ENCODE measurements at regions not wholly inside any gene's neighbourhood (a gene's known extent, or its start where the extent isn't known, plus 50 kb on each side); places are given as distances from the start of the nearest gene placed in this dataset.

GRCh38 chrX:69369999-69370398 is 134.1 kb upstream of the NALF2 start:
- TF ChIP-seq EGR1 (IDR thresholded peaks at IDR 0.05) (no peak), FOXM1 (IDR thresholded peaks at IDR 0.05; ENCODE audit: borderline replicate concordance, low read depth) (no peak), USF1 (IDR thresholded peaks at IDR 0.05) (no peak)
- TF ChIP-seq, protein P1, sequence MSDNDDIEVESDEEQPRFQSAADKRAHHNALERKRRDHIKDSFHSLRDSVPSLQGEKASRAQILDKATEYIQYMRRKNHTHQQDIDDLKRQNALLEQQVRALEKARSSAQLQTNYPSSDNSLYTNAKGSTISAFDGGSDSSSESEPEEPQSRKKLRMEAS (IDR thresholded peaks at IDR 0.05) = no peak
- TF ChIP-seq, protein P2, sequence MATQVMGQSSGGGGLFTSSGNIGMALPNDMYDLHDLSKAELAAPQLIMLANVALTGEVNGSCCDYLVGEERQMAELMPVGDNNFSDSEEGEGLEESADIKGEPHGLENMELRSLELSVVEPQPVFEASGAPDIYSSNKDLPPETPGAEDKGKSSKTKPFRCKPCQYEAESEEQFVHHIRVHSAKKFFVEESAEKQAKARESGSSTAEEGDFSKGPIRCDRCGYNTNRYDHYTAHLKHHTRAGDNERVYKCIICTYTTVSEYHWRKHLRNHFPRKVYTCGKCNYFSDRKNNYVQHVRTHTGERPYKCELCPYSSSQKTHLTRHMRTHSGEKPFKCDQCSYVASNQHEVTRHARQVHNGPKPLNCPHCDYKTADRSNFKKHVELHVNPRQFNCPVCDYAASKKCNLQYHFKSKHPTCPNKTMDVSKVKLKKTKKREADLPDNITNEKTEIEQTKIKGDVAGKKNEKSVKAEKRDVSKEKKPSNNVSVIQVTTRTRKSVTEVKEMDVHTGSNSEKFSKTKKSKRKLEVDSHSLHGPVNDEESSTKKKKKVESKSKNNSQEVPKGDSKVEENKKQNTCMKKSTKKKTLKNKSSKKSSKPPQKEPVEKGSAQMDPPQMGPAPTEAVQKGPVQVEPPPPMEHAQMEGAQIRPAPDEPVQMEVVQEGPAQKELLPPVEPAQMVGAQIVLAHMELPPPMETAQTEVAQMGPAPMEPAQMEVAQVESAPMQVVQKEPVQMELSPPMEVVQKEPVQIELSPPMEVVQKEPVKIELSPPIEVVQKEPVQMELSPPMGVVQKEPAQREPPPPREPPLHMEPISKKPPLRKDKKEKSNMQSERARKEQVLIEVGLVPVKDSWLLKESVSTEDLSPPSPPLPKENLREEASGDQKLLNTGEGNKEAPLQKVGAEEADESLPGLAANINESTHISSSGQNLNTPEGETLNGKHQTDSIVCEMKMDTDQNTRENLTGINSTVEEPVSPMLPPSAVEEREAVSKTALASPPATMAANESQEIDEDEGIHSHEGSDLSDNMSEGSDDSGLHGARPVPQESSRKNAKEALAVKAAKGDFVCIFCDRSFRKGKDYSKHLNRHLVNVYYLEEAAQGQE (IDR thresholded peaks at IDR 0.05; ENCODE audit: low read depth) = no peak

Data from Ishikawa (cell line).